H9 (cell line): ENCODE measurements at regions not wholly inside any gene's neighbourhood (a gene's known extent, or its start where the extent isn't known, plus 50 kb on each side); places are given as distances from the start of the nearest gene placed in this dataset.

Source experiments
- DNase-seq: peaks from one replicate; pipeline ENCODE4 v3.0.0-alpha.2; 2017
- H2AFZ ChIP-seq: one replicate; pipeline ENCODE4 v1.6.1; 2013; ENCODE audit warnings: mild to moderate bottlenecking, low read length, control low read depth, moderate library complexity
- H2AK5ac ChIP-seq: 2 replicates; pipeline ENCODE4 v1.6.1; 2013; ENCODE audit warnings: low read length, control low read depth, mixed read lengths; ENCODE audit not compliant: insufficient read length
- H2BK120ac ChIP-seq: one replicate; pipeline ENCODE4 v1.6.1; 2013; ENCODE audit warnings: low read depth, mild to moderate bottlenecking, low read length, control low read depth, inconsistent platforms; ENCODE audit not compliant: poor library complexity, severe bottlenecking
- H2BK12ac ChIP-seq: 2 replicates; pipeline ENCODE4 v1.6.1; 2013; ENCODE audit warnings: low read length, control low read depth, mixed read lengths, low read depth; ENCODE audit not compliant: insufficient read length
- H2BK15ac ChIP-seq: 2 replicates; pipeline ENCODE4 v1.6.1; 2013; ENCODE audit warnings: low read depth, low read length, control low read depth
- H2BK20ac ChIP-seq: one replicate; pipeline ENCODE4 v1.6.1; 2013; ENCODE audit warnings: low read depth, mild to moderate bottlenecking, low read length, control low read depth, inconsistent platforms; ENCODE audit not compliant: poor library complexity, severe bottlenecking
- H2BK5ac ChIP-seq: 2 replicates; pipeline ENCODE4 v1.6.1; 2013; ENCODE audit warnings: low read length, control low read depth, mixed read lengths; ENCODE audit not compliant: insufficient read length
- H3K14ac ChIP-seq: 2 replicates; pipeline ENCODE4 v1.6.1; 2013; ENCODE audit warnings: low read length, control low read depth; ENCODE audit not compliant: insufficient read depth
- H3K18ac ChIP-seq: 2 replicates; pipeline ENCODE4 v1.6.1; 2013; ENCODE audit warnings: low read depth, mild to moderate bottlenecking, mixed read lengths, low read length, control low read depth; ENCODE audit not compliant: insufficient read length
- H3K23ac ChIP-seq: 2 replicates; pipeline ENCODE4 v1.6.1; 2013; ENCODE audit warnings: low read length, control low read depth, mixed read lengths, low read depth; ENCODE audit not compliant: insufficient read length
- H3K23me2 ChIP-seq: 2 replicates; pipeline ENCODE4 v1.6.1; 2013; ENCODE audit warnings: low read depth, mild to moderate bottlenecking, mixed read lengths, low read length, control low read depth; ENCODE audit not compliant: insufficient read length, poor library complexity, severe bottlenecking
- H3K27ac ChIP-seq: 2 replicates; pipeline ENCODE4 v1.5.1; 2013; ENCODE audit warnings: low read length, control low read depth, mixed read lengths, low read depth; ENCODE audit not compliant: insufficient read length
- H3K27me3 ChIP-seq: 2 replicates; pipeline ENCODE4 v1.6.1; 2013; ENCODE audit warnings: low read length, control low read depth, inconsistent platforms; ENCODE audit not compliant: insufficient read depth
- H3K4ac ChIP-seq: 2 replicates; pipeline ENCODE4 v1.6.1; 2013; ENCODE audit warnings: low read depth, mild to moderate bottlenecking, control low read depth, inconsistent platforms, low read length, moderate library complexity
- H3K4me1 ChIP-seq: 2 replicates; pipeline ENCODE4 v1.6.1; 2013; ENCODE audit warnings: low read length, control low read depth, inconsistent platforms; ENCODE audit not compliant: insufficient read depth
- H3K4me2 ChIP-seq: 2 replicates; pipeline ENCODE4 v1.6.1; 2013; ENCODE audit warnings: low read length, control low read depth, mixed read lengths; ENCODE audit not compliant: insufficient read length, insufficient read depth
- H3K56ac ChIP-seq: 2 replicates; pipeline ENCODE4 v1.6.1; 2013; ENCODE audit warnings: low read depth, mild to moderate bottlenecking, mixed read lengths, low read length, control low read depth; ENCODE audit not compliant: insufficient read length
- H3K79me1 ChIP-seq: 2 replicates; pipeline ENCODE4 v1.6.1; 2013; ENCODE audit warnings: low read depth, mild to moderate bottlenecking, moderate library complexity, low read length, control low read depth, inconsistent platforms; ENCODE audit not compliant: insufficient read depth, poor library complexity, severe bottlenecking
- H3K79me2 ChIP-seq: 2 replicates; pipeline ENCODE4 v1.6.1; 2013; ENCODE audit warnings: low read length, control low read depth, inconsistent platforms; ENCODE audit not compliant: insufficient read depth
- H3K9ac ChIP-seq: 2 replicates; pipeline ENCODE4 v1.6.1; 2013; ENCODE audit warnings: low read length, control low read depth, mixed read lengths; ENCODE audit not compliant: insufficient read length; ENCODE audit errors: extremely low read depth
- H3K9me3 ChIP-seq: one replicate; pipeline ENCODE4 v1.6.1; 2013; ENCODE audit warnings: low read depth, low read length, inconsistent platforms; ENCODE audit not compliant: control insufficient read depth
- H3T11ph ChIP-seq: one replicate; pipeline ENCODE4 v1.6.1; 2013; ENCODE audit warnings: mild to moderate bottlenecking, low read length, control low read depth, inconsistent platforms
- H4K20me1 ChIP-seq: one replicate; pipeline ENCODE4 v1.6.1; 2013; ENCODE audit not compliant: control insufficient read depth, insufficient read length, insufficient read depth
- H4K5ac ChIP-seq: 2 replicates; pipeline ENCODE4 v1.6.1; 2013; ENCODE audit warnings: low read depth, mild to moderate bottlenecking, mixed read lengths, low read length, control low read depth; ENCODE audit not compliant: insufficient read length
- H4K8ac ChIP-seq: replicated peaks from 2 replicates; pipeline ENCODE4 v1.6.1; 2013; ENCODE audit warnings: low read length, control low read depth, mixed read lengths, low read depth; ENCODE audit not compliant: insufficient read length
- H4K91ac ChIP-seq: 2 replicates; pipeline ENCODE4 v1.6.1; 2013; ENCODE audit warnings: low read depth, mild to moderate bottlenecking, moderate library complexity, mixed read lengths, low read length, control low read depth; ENCODE audit not compliant: insufficient read length
- H3K27ac Mint-ChIP-seq, 3 experiments: 2 replicates in 2 of 3; 3 replicates in 1 of 3; pipeline ENCODE4 v1.8.0; 2020 to 2021; ENCODE audit warnings: mixed read lengths in 3 of 3, mild to moderate bottlenecking in 1 of 3, moderate library complexity in 1 of 3
- H3K27me3 Mint-ChIP-seq: 2 replicates; pipeline ENCODE4 v1.8.0; 2021; ENCODE audit warnings: low read depth, mild to moderate bottlenecking, moderate library complexity, mixed read lengths
- H3K36me3 Mint-ChIP-seq, 3 experiments: 2 replicates in 2 of 3; 3 replicates in 1 of 3; pipeline ENCODE4 v1.8.0; 2020 to 2021; ENCODE audit warnings: low read depth in 3 of 3, mixed read lengths in 3 of 3; ENCODE audit not compliant: insufficient read depth in 1 of 3
- H3K4me1 Mint-ChIP-seq, 2 experiments: 2 replicates each; pipeline ENCODE4 v1.8.0; 2020; ENCODE audit warnings: mixed read lengths in 2 of 2
- H3K4me3 Mint-ChIP-seq, 2 experiments: 2 replicates in 1 of 2; 3 replicates in 1 of 2; pipeline ENCODE4 v1.8.0; 2020 to 2021; ENCODE audit warnings: mild to moderate bottlenecking in 2 of 2, mixed read lengths in 2 of 2, moderate library complexity in 1 of 2
- H3K9me3 Mint-ChIP-seq, 2 experiments: 2 replicates in 1 of 2; 3 replicates in 1 of 2; pipeline ENCODE4 v1.8.0; 2020; ENCODE audit warnings: mild to moderate bottlenecking in 2 of 2, mixed read lengths in 2 of 2, moderate library complexity in 1 of 2
- CTCF ChIP-seq: fragments of 200-600 bp; sonication (generic); conservative IDR thresholded peaks from 3 replicates; pipeline ENCODE4 v1.8.0; 2021; ENCODE audit warnings: antibody characterized with exemption, mild to moderate bottlenecking
- WGBS: extraction: QIAGEN DNeasy Blood & Tissue Kit; methylation state at CpG from one replicate; pipeline ENCODE4 v1.1.7; 2013; ENCODE audit warnings: missing lambda C conversion rate, low lambda C conversion rate, mixed read lengths; ENCODE audit not compliant: insufficient read length; ENCODE audit errors: extremely low coverage; 5-methylcytosine and 5-hydroxymethylcytosine counted together

DNA sequence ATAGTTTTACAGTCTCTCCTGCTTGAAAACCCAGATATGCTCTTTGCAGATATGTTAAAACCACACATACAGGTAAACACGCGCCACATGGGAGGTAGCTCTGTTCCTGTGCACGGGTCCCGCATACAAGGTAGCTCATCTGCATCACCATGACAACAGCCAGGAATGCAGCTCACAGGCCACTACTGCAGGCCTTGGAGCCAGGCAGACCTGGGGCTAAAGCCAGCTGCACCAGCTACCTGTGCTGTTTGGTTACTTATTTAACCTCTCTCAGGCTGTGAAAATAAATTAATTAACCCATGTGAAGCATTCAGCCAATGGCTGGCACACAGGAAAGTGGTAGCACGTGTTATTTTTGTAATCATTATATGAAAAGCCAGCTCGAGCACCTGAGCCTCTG lies 428.3 kb downstream of the TNS3 start:
- Histone ChIP-seq H3K23me2 (no peaks in the 10 kb centered on the region), H3K27ac (no peak overlapping the region), H3K4me1 (peaks cover 5% of the 10 kb centered on the region), H3K79me1 (no peaks in the 10 kb centered on the region), H3K14ac (no peak overlapping the region), H3K18ac (no peak overlapping the region), H2BK20ac (no peak overlapping the region), H4K5ac (no peak overlapping the region), H3K9ac (no peak overlapping the region), H4K8ac (no peak overlapping the region), H2BK15ac (no peak overlapping the region), H3K27me3 (no peaks in the 10 kb centered on the region), H2BK12ac (no peak overlapping the region), H2AFZ (no peak overlapping the region), H4K91ac (no peak overlapping the region), H3T11ph (no peak overlapping the region), H3K56ac (no peak overlapping the region), H3K4ac (no peak overlapping the region), H3K79me2 (no peaks in the 10 kb centered on the region), H2BK120ac (no peak overlapping the region), H4K20me1 (no peaks in the 10 kb centered on the region), H2BK5ac (no peak overlapping the region), H3K9me3 (no peaks in the 10 kb centered on the region), H3K23ac (no peak overlapping the region), H2AK5ac (no peak overlapping the region), H3K4me2 (no peak overlapping the region)
- peak; percentile 83 for DNase-seq
- Mint-ChIP-seq H3K9me3 (peaks cover 3% of the 10 kb centered on the region in 2 experiments; a peak in 3 of 5 replicates), H3K27me3 (no peaks in the 10 kb centered on the region), H3K4me1 (peaks cover 15 to 18% of the 10 kb centered on the region in 2 experiments), H3K4me3 (no peak overlapping the region; a peak in 1 of 5 replicates), H3K36me3 (peaks cover 0 to 4% (median 0%) of the 10 kb centered on the region in 3 experiments; a peak in 3 of 7 replicates), H3K27ac (peak overlapping the region in 1 of 3 experiments; percentile 17; a peak in 3 of 7 replicates)
- WGBS = no CpG with 5 or more reads among the region's 6 CpGs
- TF ChIP-seq CTCF = no peak
